ENCODE measurements at regions not wholly inside any gene's neighbourhood (a gene's known extent, or its start where the extent isn't known, plus 50 kb on each side); places are given as distances from the start of the nearest gene placed in this dataset.

- TF ChIP-seq, protein P1, sequence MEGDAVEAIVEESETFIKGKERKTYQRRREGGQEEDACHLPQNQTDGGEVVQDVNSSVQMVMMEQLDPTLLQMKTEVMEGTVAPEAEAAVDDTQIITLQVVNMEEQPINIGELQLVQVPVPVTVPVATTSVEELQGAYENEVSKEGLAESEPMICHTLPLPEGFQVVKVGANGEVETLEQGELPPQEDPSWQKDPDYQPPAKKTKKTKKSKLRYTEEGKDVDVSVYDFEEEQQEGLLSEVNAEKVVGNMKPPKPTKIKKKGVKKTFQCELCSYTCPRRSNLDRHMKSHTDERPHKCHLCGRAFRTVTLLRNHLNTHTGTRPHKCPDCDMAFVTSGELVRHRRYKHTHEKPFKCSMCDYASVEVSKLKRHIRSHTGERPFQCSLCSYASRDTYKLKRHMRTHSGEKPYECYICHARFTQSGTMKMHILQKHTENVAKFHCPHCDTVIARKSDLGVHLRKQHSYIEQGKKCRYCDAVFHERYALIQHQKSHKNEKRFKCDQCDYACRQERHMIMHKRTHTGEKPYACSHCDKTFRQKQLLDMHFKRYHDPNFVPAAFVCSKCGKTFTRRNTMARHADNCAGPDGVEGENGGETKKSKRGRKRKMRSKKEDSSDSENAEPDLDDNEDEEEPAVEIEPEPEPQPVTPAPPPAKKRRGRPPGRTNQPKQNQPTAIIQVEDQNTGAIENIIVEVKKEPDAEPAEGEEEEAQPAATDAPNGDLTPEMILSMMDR (IDR thresholded peaks at IDR 0.05; ENCODE audit: borderline replicate concordance, extremely low read depth, low read length, poor library complexity, severe bottlenecking): no peak
- TF ChIP-seq EZH2 (IDR thresholded peaks at IDR 0.05; ENCODE audit: borderline replicate concordance, low read depth, low read length, severe bottlenecking): no peak
These were observed 373.1 kb downstream of the TBX15 start for GRCh38 chr1:118615066-118615465.

Measured in DND-41 (cell line).